ENCODE measurements at regions not wholly inside any gene's neighbourhood (a gene's known extent, or its start where the extent isn't known, plus 50 kb on each side); places are given as distances from the start of the nearest gene placed in this dataset.

- no peak for DNase-seq (ENCODE audit: low read depth)
These were observed 62.4 kb downstream of the CLDN17 start for GRCh38 chr21:30104241-30104640.

DNA sequence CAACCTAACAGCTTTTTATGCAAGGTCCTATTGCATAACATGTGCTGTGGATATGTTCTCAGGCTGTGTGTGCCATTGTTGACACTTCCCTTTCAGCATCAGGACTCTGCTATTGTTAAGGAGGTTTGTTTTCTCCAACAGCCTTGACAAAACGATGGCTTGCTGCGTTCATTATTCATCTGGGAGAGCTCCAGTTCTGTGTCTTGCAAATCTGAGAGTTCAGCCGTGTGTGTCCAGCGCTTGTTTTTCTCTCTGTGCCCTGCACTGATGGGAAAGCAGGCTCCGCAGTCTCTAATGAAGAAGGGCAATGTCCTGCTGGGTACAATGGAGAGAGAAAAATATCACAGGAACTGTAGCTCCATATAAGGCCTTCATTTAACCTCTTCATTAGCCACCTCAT lies 63.7 kb downstream of the CLDN17 start:
- no peak for DNase-seq (ENCODE audit: low read depth)

DNA sequence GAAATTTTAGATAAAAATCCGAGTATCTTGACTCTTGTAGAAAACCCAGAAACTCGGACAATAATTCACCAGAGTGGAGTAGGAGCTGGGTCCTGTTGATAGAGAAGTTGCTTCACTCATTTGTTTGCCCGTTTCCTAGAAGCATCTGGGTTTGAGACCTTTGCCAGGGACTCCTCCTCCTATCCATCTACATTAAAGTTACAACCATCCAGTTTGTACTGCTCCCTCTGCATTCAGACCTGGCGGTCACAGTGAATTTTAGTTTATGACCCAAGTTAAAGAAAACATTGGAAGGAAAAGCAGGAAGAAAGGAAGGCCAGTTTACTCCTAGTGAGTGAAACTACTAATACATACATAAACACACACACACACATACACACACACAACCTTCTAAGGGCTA lies 64.6 kb downstream of the CLDN17 start:
- no peak for DNase-seq (ENCODE audit: low read depth)

DNA sequence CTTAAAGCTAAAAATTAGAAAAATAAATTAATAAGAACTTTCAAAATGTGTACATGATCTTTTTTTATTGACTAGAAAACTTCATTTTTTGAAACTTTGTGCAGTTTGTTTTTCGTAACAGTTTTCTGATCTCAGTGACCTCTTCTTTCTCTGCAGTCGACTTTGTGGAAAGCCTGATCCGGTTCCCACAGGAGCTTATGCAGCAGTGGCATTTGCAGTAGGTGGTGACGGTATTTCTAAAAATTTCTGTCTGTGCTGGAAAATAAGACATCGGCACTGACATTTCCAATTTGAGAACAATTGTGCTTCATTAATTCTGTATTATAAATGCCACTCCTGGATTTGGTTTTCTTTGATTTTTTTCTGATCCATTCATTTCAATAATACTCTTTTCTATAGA lies 68.8 kb downstream of the CLDN17 start:
- DNase-seq (ENCODE audit: low read depth): no peak

DNA sequence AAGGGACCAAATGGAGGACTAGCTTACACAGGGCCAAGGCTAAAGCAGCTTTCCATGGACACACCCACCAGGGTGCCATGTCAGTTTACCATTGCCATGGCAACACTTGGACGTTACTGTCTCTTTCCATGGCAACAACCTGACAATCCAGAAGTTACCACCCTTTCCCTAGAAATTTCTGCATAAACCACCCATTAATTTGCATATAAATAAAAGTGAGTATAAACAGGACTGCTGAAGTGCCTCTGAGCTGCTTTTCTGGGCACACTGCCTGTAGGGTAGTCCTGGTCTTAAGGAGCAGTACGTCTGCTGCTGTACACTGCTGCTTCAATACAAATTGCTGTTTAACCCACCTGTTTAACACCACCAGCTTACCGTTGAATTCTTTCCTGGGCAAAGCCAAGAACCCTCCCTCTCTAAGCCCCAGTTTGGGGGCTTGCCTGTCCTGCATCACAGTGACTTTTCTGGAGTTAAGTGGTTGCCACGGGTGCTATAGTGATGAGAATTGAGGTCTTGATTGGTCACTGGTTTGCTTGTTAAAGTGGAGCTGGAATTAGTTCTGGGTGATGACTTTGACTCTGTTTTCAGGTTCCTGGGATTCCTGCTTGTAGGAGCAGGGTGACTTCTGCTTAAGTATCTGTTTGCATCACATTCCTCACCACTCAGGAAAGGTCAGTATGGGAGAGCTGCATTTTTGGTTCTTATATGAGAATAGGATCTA lies 83.2 kb downstream of the CLDN17 start:
- peak; percentile 1 for DNase-seq (ENCODE audit: low read depth)

DNA sequence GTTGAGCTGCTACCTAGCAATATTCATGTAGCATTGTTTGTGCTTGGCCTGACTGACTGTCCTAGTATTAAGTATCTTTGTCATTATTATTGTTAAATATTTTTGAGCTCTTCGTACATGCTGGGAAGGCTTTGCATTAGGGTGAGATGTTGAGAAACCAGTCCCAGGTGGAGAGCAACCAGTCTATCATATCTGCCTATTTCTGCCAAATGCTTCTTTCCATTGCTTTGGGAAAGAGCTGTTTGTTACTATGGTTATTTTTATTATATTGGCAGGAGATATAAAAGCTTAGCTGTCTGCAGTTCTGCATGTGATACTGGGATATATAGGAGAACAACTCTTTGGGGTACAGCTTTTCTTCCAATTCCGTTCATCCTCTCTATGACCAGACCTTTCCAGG lies 85.1 kb downstream of the CLDN17 start:
- no peak for DNase-seq (ENCODE audit: low read depth)

DNA sequence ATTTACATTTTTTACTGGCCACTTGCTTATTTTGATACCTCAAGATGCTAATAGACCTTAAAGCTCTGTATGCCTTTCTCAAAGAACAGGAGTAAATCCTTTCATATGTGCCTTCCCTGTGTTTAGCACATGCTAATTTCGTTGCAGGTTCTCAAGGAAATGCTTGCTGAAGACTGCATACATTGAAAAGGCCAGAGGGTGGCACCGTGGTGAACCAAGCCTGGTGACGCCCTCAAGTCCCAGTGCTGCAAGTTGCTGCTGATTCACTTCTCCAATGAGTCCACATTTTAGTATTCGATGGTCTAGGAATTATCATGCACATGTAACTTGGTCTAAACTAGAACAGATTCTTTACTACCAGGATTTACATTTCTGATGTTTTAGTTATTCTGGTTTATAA lies 94.1 kb downstream of the CLDN17 start:
- peak; percentile 3 for DNase-seq (ENCODE audit: low read depth)

GRCh38 chr21:30058928-30059327 lies 107.7 kb downstream of the CLDN17 start:
- DNase-seq (ENCODE audit: low read depth): no peak

DNA sequence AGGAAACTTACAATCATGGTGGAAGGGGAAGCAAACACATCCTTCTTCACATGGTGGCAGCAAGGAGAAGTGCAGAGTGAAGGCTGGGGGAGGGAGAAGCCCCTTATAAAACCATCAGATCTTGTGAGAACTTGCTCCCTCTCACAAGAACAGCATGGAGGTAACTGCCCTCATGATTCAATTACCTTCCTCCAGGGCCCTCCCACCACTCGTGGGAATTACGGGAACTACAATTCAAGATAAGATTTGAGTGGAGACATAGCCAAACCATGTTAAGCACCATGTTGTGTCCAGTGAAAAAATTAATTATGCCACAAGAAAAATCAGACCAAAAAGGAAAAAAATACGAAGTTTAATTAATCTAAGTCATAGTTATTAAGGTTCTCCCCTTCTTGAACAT lies 109.5 kb downstream of the CLDN17 start:
- no peak for DNase-seq (ENCODE audit: low read depth)

- no peak for DNase-seq (ENCODE audit: low read depth)
These were observed 108.8 kb upstream of the GRIK1 start for GRCh38 chr21:30048570-30048969.

GRCh38 chr21:30044447-30045064 lies 104.8 kb upstream of the GRIK1 start:
- DNase-seq (ENCODE audit: low read depth): peak; percentile 5

GRCh38 chr21:30042443-30042842 lies 102.6 kb upstream of the GRIK1 start:
- no peak for DNase-seq (ENCODE audit: low read depth)

DNA sequence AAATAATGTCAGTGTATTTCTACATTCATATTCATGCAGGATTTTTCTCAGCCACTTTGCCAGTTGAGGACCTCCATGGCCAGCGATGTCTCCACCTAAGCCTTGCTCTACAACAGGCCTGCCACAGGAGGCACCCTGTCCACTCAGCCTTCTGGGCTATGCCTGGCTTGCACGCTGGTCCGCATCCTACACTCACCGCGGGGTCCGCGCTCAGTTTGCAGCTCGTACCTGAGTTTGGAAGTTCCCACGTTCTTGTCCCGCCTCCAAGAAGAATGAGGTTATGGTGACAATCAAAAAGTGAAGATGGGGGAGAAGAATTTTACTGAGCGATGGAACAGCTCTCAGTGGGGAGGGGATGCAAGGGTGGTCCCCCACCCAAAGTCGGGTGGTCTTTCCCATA lies 93.6 kb upstream of the GRIK1 start:
- no peak for DNase-seq (ENCODE audit: low read depth)

DNA sequence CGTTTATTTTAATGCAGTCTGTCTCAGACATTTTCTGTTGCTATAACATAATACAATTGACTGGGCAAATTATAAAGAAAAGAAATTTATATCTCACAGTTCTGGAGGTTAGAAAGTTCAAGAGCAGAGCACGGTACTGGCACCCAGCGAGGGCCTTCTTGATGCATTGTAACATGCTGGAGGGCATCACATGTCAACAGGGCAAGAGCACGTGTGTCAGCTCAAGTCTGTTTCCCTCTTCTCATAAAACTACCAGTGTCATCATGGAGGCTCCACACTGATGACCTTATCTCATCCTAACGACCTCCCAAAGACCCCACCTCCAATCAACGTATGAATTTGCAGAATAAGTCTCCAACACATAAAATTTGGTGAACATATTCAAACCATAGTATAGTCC lies 90.6 kb upstream of the GRIK1 start:
- no peak for DNase-seq (ENCODE audit: low read depth)

DNA sequence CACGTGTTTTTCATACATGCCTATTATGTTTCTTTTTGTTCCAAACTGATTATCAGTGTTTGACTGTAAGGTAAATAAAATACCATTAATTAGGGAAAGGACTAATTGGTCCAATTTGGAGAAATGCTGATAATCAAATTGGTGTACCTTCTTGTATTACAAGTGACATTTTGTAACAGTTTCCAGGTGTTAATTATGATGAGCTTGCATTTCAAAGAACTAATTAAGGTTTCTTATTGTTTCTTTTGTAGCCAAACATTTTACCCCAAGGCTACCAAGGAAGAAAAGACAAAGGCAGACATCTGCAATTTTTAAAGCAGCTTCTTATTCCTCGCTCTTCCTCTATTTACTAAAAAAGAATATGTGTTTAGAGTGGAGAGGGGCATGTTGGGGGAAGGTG lies 88.7 kb upstream of the GRIK1 start:
- DNase-seq (ENCODE audit: low read depth): no peak

DNA sequence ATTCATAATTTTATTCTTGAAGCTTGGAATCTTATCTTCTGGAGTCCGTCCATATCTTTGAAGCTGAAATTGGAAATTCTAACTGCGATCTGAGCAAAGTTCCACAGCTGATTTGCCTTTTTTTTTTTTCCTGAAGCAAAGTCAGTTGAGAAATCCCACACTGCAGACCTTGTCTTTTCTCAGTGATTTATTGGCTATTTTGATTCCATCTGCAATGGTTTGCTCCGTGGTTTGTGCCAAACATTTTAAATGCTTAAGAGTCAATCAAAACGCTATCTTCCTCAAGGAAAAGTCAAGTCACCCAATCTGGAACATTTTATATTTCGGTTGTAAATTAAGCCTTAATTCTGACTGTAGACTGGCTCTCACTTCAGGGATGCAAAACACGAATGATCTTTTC lies 88.2 kb upstream of the GRIK1 start:
- DNase-seq (ENCODE audit: low read depth): no peak

DNA sequence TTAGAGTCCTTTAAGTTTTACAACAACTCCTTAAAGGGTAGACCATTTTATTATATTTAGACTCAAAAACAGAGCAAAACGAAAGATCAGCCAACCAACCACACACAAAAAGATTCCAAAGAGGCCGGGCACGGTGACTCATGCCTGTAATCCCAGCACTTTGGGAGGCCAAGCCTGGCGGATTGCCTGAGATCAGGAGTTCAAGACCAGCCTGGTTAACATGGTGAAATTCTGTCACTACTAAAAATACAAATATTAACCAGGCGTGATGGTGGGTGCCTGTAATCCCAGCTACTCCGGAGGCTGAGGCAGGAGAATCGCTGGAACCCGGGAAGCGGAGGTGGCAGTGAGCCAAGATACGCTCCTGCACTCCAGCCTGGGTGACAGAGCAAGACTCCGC lies 83.3 kb upstream of the GRIK1 start:
- peak; percentile 4 for DNase-seq (ENCODE audit: low read depth)

DNA sequence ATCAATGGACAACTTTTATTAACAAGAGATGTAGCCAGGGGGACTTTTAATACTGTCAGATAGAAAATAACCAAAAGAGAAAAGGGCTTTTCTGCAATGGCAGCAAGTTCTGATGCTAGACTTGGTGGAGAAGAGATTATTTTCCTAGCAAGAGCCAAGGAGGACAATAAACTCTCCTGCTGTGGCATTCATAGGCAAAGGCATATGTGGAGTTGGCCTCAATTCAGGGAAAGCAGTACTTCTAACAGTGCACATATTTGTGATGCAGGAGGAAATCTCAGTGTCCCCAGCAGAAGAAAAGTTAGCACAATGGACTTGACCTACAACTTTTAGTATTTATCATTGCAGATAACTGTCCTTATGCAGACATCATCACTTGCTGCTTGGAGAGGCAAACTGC lies 75.1 kb upstream of the GRIK1 start:
- no peak for DNase-seq (ENCODE audit: low read depth)

GRCh38 chr21:29991624-29992023 lies 51.8 kb upstream of the GRIK1 start:
- DNase-seq (ENCODE audit: low read depth): no peak

DNA sequence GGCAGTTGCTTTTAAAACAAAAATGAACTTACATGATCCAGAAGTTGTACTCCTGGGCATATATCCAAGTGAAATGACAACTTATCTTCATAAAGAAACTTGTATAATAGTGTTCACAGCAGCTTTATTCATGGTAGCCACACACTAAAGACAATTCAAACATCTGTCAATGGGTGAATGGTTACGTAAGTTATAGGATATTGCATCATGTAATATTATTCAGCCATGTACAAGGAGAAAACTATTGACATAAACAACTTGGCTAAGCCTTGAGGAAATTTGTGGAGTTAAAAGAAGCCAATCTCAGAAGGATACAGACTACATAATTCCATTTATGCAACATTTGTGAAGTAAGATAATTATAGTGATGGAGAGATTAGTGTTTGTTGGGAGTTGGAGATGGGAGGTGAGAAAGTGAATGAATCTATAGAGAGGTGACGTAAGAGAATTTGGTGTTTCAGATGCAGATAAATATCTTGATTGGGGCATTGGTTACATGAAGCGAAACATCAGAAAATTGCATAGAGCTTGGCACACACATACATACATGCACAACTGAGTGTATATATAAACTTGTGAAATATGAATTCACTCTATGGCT lies 49.9 kb upstream of the GRIK1 start:
- DNase-seq (ENCODE audit: low read depth): no peak

Data from M059J (cell line).